Panc1 (cell line): ENCODE measurements at regions not wholly inside any gene's neighbourhood (a gene's known extent, or its start where the extent isn't known, plus 50 kb on each side); places are given as distances from the start of the nearest gene placed in this dataset.
A peak's percentile ranks its signal among the peaks of the same experiment; 100 is the strongest.
"Not testable (repeated sequence)": the region's sequence is repeated elsewhere in the genome, so short reads cannot be mapped to it uniquely, and the experiment has no call there.

Experiments used
- ATAC-seq: fragments of 200-7000 bp; cut with Tn5 transposase; 2 replicates; pipeline ENCODE4 v1.9.1; 2020; ENCODE audit warnings: mild to moderate bottlenecking, moderate library complexity
- BruUV-seq: library from RNA; stranded (reverse); fragments of 400-500 nt; replicated peaks from 2 replicates; lab custom pipeline; 2021; lab: Mats Ljungman, UMichigan
- CTCF ChIA-PET: fragments of 300-600 bp; sonication (Branson Sonifier 250); formaldehyde crosslinking; loops from one replicate; lab custom pipeline; 2022; ENCODE audit warnings: antibody characterized with exemption; lab: Charles Lee
- POLR2A ChIA-PET: fragments of 300-600 bp; sonication (Branson Sonifier 250); formaldehyde crosslinking; loops from one replicate; lab custom pipeline; 2022; ENCODE audit warnings: antibody characterized with exemption; lab: Charles Lee
- DNase-seq: peaks from one replicate; pipeline ENCODE4 v3.0.0-alpha.2; 2010; ENCODE audit warnings: low read depth, low spot score
- H3K27ac ChIP-seq: 2 replicates; pipeline ENCODE4 v1.5.1; 2011; ENCODE audit warnings: mild to moderate bottlenecking, low read length, inconsistent platforms
- H3K27me3 ChIP-seq: fragments of 200-500 bp; sonication (Bioruptor generic); 2 replicates; pipeline ENCODE4 v1.6.0; 2014; ENCODE audit warnings: low read length, inconsistent platforms; ENCODE audit not compliant: control insufficient read depth, insufficient read depth
- H3K36me3 ChIP-seq: fragments of 200-500 bp; sonication (Bioruptor generic); 2 replicates; pipeline ENCODE4 v1.5.1; 2014; ENCODE audit warnings: inconsistent platforms, mild to moderate bottlenecking, low read length, moderate library complexity; ENCODE audit not compliant: control insufficient read depth, insufficient read depth
- H3K4me1 ChIP-seq: 2 replicates; pipeline ENCODE4 v1.5.1; 2011; ENCODE audit warnings: inconsistent platforms, mild to moderate bottlenecking, low read length, moderate library complexity; ENCODE audit not compliant: control insufficient read depth, insufficient read depth
- H3K4me3 ChIP-seq, 2 experiments: 2 replicates each; pipeline ENCODE4 v1.5.1; 2011 to 2012; ENCODE audit warnings: low read depth in 2 of 2, low read length in 2 of 2, mild to moderate bottlenecking in 2 of 2, inconsistent platforms in 1 of 2, moderate library complexity in 1 of 2
- H3K9me3 ChIP-seq: fragments of 200-500 bp; sonication (Bioruptor generic); 2 replicates; pipeline ENCODE4 v1.5.1; 2014; ENCODE audit warnings: low read depth, mild to moderate bottlenecking, inconsistent platforms, low read length, moderate library complexity; ENCODE audit not compliant: control insufficient read depth, insufficient read depth
- CTCF ChIP-seq: fragments of 450-650 bp; IDR thresholded peaks from 2 replicates; pipeline ENCODE4 v1.5.1; 2017; ENCODE audit warnings: mild to moderate bottlenecking
- POLR2AphosphoS5 ChIP-seq: IDR thresholded peaks from 2 replicates; pipeline ENCODE4 v1.6.1; 2012; ENCODE audit warnings: mild to moderate bottlenecking, low read depth, low read length, moderate library complexity
- REST ChIP-seq, 2 experiments: IDR thresholded peaks; 2 replicates each; pipeline ENCODE4 v1.6.1; 2011 to 2012; ENCODE audit warnings: low read depth in 2 of 2, control low read depth in 1 of 2, low read length in 1 of 2, mild to moderate bottlenecking in 1 of 2, moderate library complexity in 1 of 2; ENCODE audit not compliant: insufficient read depth in 1 of 2
- SIN3A ChIP-seq: IDR thresholded peaks from 2 replicates; pipeline ENCODE4 v1.6.1; 2012; ENCODE audit warnings: low read depth, mild to moderate bottlenecking, low read length, moderate library complexity, borderline replicate concordance; ENCODE audit not compliant: insufficient read depth
- TCF7L2 ChIP-seq: IDR thresholded peaks from 2 replicates; pipeline ENCODE4 v1.6.1; 2011; ENCODE audit warnings: mild to moderate bottlenecking, low read depth, low read length, inconsistent platforms
- in situ Hi-C: cut with HindIII; loops from 2 replicates; pipeline ENCODE4 v1.10.0; 2016; ENCODE audit warnings: low sequenced_read_pairs, low pct_unique_long_range_greater_than_20kb
- intact Hi-C: fragments of 100-400 bp; cut with micrococcal nuclease; formaldehyde crosslinking; loops from one replicate; pipeline ENCODE4 v1.10.0; 2022; ENCODE audit not compliant: unreplicated experiment

- CTCF ChIA-PET, H3K27me3 ChIP-seq, intact Hi-C loops, in situ Hi-C loops, DNase-seq, H3K36me3 ChIP-seq, H3K27ac ChIP-seq, H3K4me3 ChIP-seq, H3K9me3 ChIP-seq, BruUV-seq: not testable (repeated sequence)
- 0 out of 2 replicates have a peak, but pooled peaks have one; percentile 59 for ATAC-seq
- H3K4me1 ChIP-seq = peaks cover 15% of the 10 kb centered on the region
- POLR2A ChIA-PET = interaction anchor here (0.7 kb wide), 1 partner anchor 12 kb away, joined by 4 read pairs; no protein-coding TSS in a partner anchor
- peak; percentile 56; the same call in 1 of the 2 replicates for TF ChIP-seq CTCF
Observed at GRCh38 chr20:47972297-47972915, 187.1 kb upstream of the SULF2 start.

- no peak for TF ChIP-seq REST (IDR thresholded peaks at IDR 0.05; ENCODE audit: insufficient read depth in 1 of 2, low read depth in 2 of 2, low read length in 1 of 2)
- no peak for TF ChIP-seq CTCF
- TF ChIP-seq POLR2AphosphoS5 = no peak
- TF ChIP-seq SIN3A = no peak
- no peak for TF ChIP-seq TCF7L2
- ATAC-seq (no peak), DNase-seq (no peak)
- H3K4me1 ChIP-seq = peaks cover 15% of the 10 kb centered on the region
- no peaks in the 10 kb centered on the region for H3K36me3 ChIP-seq
- POLR2A ChIA-PET = no interaction called here
- no TSS peak for BruUV-seq
- H3K27me3 ChIP-seq = no peaks in the 10 kb centered on the region
- H3K27ac ChIP-seq = no peak overlapping the region
- H3K9me3 ChIP-seq = no peaks in the 10 kb centered on the region
- intact Hi-C loops = no loop called here
- H3K4me3 ChIP-seq = no peak overlapping the region
- in situ Hi-C loops = no loop called here
- CTCF ChIA-PET = no interaction called here
Observed at GRCh38 chr20:47971058-47971791, 185.9 kb upstream of the SULF2 start.
